Gastrocnemius medialis (tissue), 4 donors: ENCODE measurements at regions not wholly inside any gene's neighbourhood (a gene's known extent, or its start where the extent isn't known, plus 50 kb on each side); places are given as distances from the start of the nearest gene placed in this dataset.

ENCODE experiments used
- ATAC-seq, 2 donors: fragments of 150-250 bp; one replicate each; pipeline ENCODE4 v1.9.1; 2016
- DNase-seq, 2 donors: peaks; one replicate each; pipeline ENCODE4 v3.0.0-alpha.2; 2019
- H3K27ac ChIP-seq, 4 donors: fragments of 200-600 bp; sonication (generic); 1 replicate in 1 of 4; 2 replicates in 3 of 4; pipeline ENCODE4 v1.5.1; 2016 to 2018; ENCODE audit warnings: mild to moderate bottlenecking in 2 of 4, moderate library complexity in 1 of 4
- H3K27me3 ChIP-seq, 3 donors: fragments of 200-600 bp; sonication (generic) in 2 of 3; 1 replicate in 1 of 3; 2 replicates in 2 of 3; pipeline versions ENCODE4 v1.5.1 to v1.6.0; 2016 to 2019; ENCODE audit warnings: mild to moderate bottlenecking in 1 of 3, moderate library complexity in 1 of 3
- H3K36me3 ChIP-seq, 2 donors: fragments of 200-600 bp; sonication (generic) in 1 of 2; one replicate each; pipeline ENCODE4 v1.5.1; 2017 to 2018
- H3K4me1 ChIP-seq, 2 donors: fragments of 200-600 bp; sonication (generic) in 1 of 2; one replicate each; pipeline ENCODE4 v1.5.1; 2016 to 2017; ENCODE audit warnings: mild to moderate bottlenecking in 2 of 2
- H3K4me3 ChIP-seq, 4 donors: fragments of 200-600 bp; sonication (generic) in 3 of 4; 1 replicate in 1 of 4; 2 replicates in 3 of 4; pipeline ENCODE4 v1.5.1; 2016 to 2019; ENCODE audit warnings: mild to moderate bottlenecking in 2 of 4
- H3K9me3 ChIP-seq, 3 donors: fragments of 200-600 bp; sonication (generic) in 2 of 3; 1 replicate in 1 of 3; 2 replicates in 2 of 3; pipeline ENCODE4 v1.5.1; 2016 to 2019
- CTCF ChIP-seq, 5 experiments: fragments of 450-650 bp in 3 of 5; fragments of 200-600 bp in 2 of 5; sonication (generic) in 2 of 5; IDR thresholded peaks in 4 of 5; conservative IDR thresholded peaks in 1 of 5; 1 replicate in 4 of 5; 2 replicates in 1 of 5; pipeline ENCODE4 v1.5.1; 2016 to 2019; ENCODE audit warnings: antibody characterized with exemption in 5 of 5, mild to moderate bottlenecking in 3 of 5, moderate library complexity in 3 of 5
- POLR2A ChIP-seq, 2 donors: fragments of 450-650 bp; IDR thresholded peaks; one replicate each; pipeline ENCODE4 v1.6.1; 2017; ENCODE audit warnings: antibody characterized with exemption in 2 of 2, mild to moderate bottlenecking in 2 of 2, moderate library complexity in 2 of 2
- in situ Hi-C, 4 donors: fragments of 200-750 bp; cut with MboI; loops; one replicate each; pipeline versions ENCODE4 v1.15.0 to v1.8.0; 2017; ENCODE audit warnings: low sequenced_read_pairs in 4 of 4
- intact Hi-C: fragments of 100-400 bp; cut with DNase I; formaldehyde crosslinking; loops from one replicate; pipeline ENCODE4 v1.15.1; 2023; ENCODE audit warnings: low total_unique reads

- ATAC-seq (no peak), DNase-seq (no peak)
- no peak for TF ChIP-seq POLR2A (IDR thresholded peaks at IDR 0.05)
- no peak for TF ChIP-seq CTCF (IDR thresholded peaks at IDR 0.05 in 4 of 5, conservative IDR thresholded peaks at IDR 0.05 in 1 of 5)
- peaks cover 8 to 12% of the 10 kb centered on the region in 2 donors for H3K4me1 ChIP-seq
- intact Hi-C loops (loop anchor here (5.0 kb wide), 1 partner anchor 333 kb away; the partner anchor contains the start of gene NUAK1), in situ Hi-C loops (loop anchor here in 2 of 4 donors (25.0 kb wide), 1 partner anchor 333 kb away; the partner anchor contains the start of gene NUAK1 (in 2 of the 2))
- H3K4me3 ChIP-seq: no peak overlapping the region
- H3K9me3 ChIP-seq: no peaks in the 10 kb centered on the region
- peak overlapping the region in 2 of 4 donors; percentile 47 to 73 for H3K27ac ChIP-seq
- no peaks in the 10 kb centered on the region for H3K36me3 ChIP-seq
- no peaks in the 10 kb centered on the region for H3K27me3 ChIP-seq
Measured at GRCh38 chr12:105804591-105805265, 334.0 kb downstream of the NUAK1 start.

GRCh38 chr12:105805730-105806399 lies 332.9 kb downstream of the NUAK1 start:
- in situ Hi-C loops: loop anchor here in 2 of 4 donors (25.0 kb wide), 1 partner anchor 331 kb away; the partner anchor contains the start of gene NUAK1 (in 2 of the 2)
- intact Hi-C loops: loop anchor here (5.0 kb wide), 1 partner anchor 331 kb away; the partner anchor contains the start of gene NUAK1
- peaks cover 8 to 12% of the 10 kb centered on the region in 2 donors for H3K4me1 ChIP-seq
- ATAC-seq (peak; percentile 95 to 98), DNase-seq (peak; percentile 43 to 77)
- TF ChIP-seq CTCF (IDR thresholded peaks at IDR 0.05 in 4 of 5, conservative IDR thresholded peaks at IDR 0.05 in 1 of 5) (no peak), POLR2A (IDR thresholded peaks at IDR 0.05) (no peak)
- no peaks in the 10 kb centered on the region for H3K36me3 ChIP-seq
- no peaks in the 10 kb centered on the region for H3K27me3 ChIP-seq
- H3K4me3 ChIP-seq: no peak overlapping the region
- peak overlapping the region; percentile 39 to 73 (median 54) for H3K27ac ChIP-seq
- no peaks in the 10 kb centered on the region for H3K9me3 ChIP-seq

GRCh38 chr12:105806400-105806770 lies 332.4 kb downstream of the NUAK1 start:
- ATAC-seq (no peak), DNase-seq (no peak)
- Histone ChIP-seq H3K27ac (peak overlapping the region; percentile 39 to 73 (median 54)), H3K27me3 (no peaks in the 10 kb centered on the region), H3K4me1 (peaks cover 8 to 12% of the 10 kb centered on the region in 2 donors), H3K9me3 (no peaks in the 10 kb centered on the region), H3K36me3 (no peaks in the 10 kb centered on the region), H3K4me3 (no peak overlapping the region)
- in situ Hi-C loops (loop anchor here in 2 of 4 donors (25.0 kb wide), 1 partner anchor 331 kb away; the partner anchor contains the start of gene NUAK1 (in 2 of the 2)), intact Hi-C loops (loop anchor here (5.0 kb wide), 1 partner anchor 331 kb away; the partner anchor contains the start of gene NUAK1)
- TF ChIP-seq POLR2A (IDR thresholded peaks at IDR 0.05): no peak
- TF ChIP-seq CTCF (IDR thresholded peaks at IDR 0.05 in 4 of 5, conservative IDR thresholded peaks at IDR 0.05 in 1 of 5): no peak

GRCh38 chr12:105812366-105812765 lies 326.4 kb downstream of the NUAK1 start:
- ATAC-seq: no peak
- H3K27me3 ChIP-seq: no peaks in the 10 kb centered on the region
- in situ Hi-C loops: loop anchor here in 2 of 4 donors (25.0 kb wide), 1 partner anchor 325 kb away; the partner anchor contains the start of gene NUAK1 (in 2 of the 2)
- no peaks in the 10 kb centered on the region for H3K9me3 ChIP-seq
- H3K27ac ChIP-seq: no peak overlapping the region
- TF ChIP-seq POLR2A (IDR thresholded peaks at IDR 0.05) (no peak), CTCF (IDR thresholded peaks at IDR 0.05 in 4 of 5, conservative IDR thresholded peaks at IDR 0.05 in 1 of 5) (no peak)
- DNase-seq: no peak
- H3K4me1 ChIP-seq: no peaks in the 10 kb centered on the region
- intact Hi-C loops: loop anchor here (10.0 kb wide), 1 partner anchor 108 kb away; no protein-coding TSS in a partner anchor
- H3K36me3 ChIP-seq: no peaks in the 10 kb centered on the region
- H3K4me3 ChIP-seq: no peak overlapping the region
